Suprapubic skin (tissue), 4 donors: ENCODE measurements at regions not wholly inside any gene's neighbourhood (a gene's known extent, or its start where the extent isn't known, plus 50 kb on each side); places are given as distances from the start of the nearest gene placed in this dataset.
"Not testable (repeated sequence)": the region's sequence is repeated elsewhere in the genome, so short reads cannot be mapped to it uniquely, and the experiment has no call there.

Experiments used
- DNase-seq, 2 donors: peaks; one replicate each; pipeline ENCODE4 v3.0.0-alpha.2; 2019; ENCODE audit warnings: low spot score in 2 of 2
- H3K27ac ChIP-seq: fragments of 200-600 bp; sonication (generic); one replicate; pipeline ENCODE4 v1.5.1; 2019
- H3K27me3 ChIP-seq: fragments of 200-600 bp; sonication (generic); one replicate; pipeline ENCODE4 v1.5.1; 2019
- H3K36me3 ChIP-seq: fragments of 200-600 bp; sonication (generic); one replicate; pipeline ENCODE4 v1.5.1; 2019
- H3K4me1 ChIP-seq: fragments of 200-600 bp; sonication (generic); one replicate; pipeline ENCODE4 v1.5.1; 2019
- H3K4me3 ChIP-seq: fragments of 200-600 bp; sonication (generic); one replicate; pipeline ENCODE4 v1.5.1; 2019; ENCODE audit warnings: mild to moderate bottlenecking
- H3K9me3 ChIP-seq: fragments of 200-600 bp; sonication (generic); one replicate; pipeline ENCODE4 v1.5.1; 2019
- CTCF ChIP-seq, 2 donors: fragments of 200-600 bp in 1 of 2; fragments of 450-650 bp in 1 of 2; sonication (generic) in 1 of 2; IDR thresholded peaks; one replicate each; pipeline ENCODE4 v1.5.1; 2016 to 2019; ENCODE audit warnings: antibody characterized with exemption in 2 of 2, mild to moderate bottlenecking in 1 of 2, moderate library complexity in 1 of 2
- EP300 ChIP-seq: sonication (generic); formaldehyde crosslinking; IDR thresholded peaks from one replicate; pipeline ENCODE4 v1.6.1; 2017; ENCODE audit warnings: antibody characterized with exemption
- POLR2A ChIP-seq, 2 donors: fragments of 450-650 bp; IDR thresholded peaks; one replicate each; pipeline ENCODE4 v1.6.1; 2017; ENCODE audit warnings: antibody characterized with exemption in 2 of 2, mild to moderate bottlenecking in 2 of 2, moderate library complexity in 2 of 2
- POLR2AphosphoS5 ChIP-seq, 3 donors: sonication (generic); formaldehyde crosslinking; IDR thresholded peaks; one replicate each; pipeline ENCODE4 v1.6.1; 2017; ENCODE audit warnings: antibody characterized with exemption in 3 of 3
- WGBS: methylation state at CpG from one replicate; pipeline ENCODE4 v1.1.5; 2018; 5-methylcytosine and 5-hydroxymethylcytosine counted together

- H3K9me3 ChIP-seq = no peaks in the 10 kb centered on the region
- H3K36me3 ChIP-seq = no peaks in the 10 kb centered on the region
- peaks cover 5% of the 10 kb centered on the region for H3K4me1 ChIP-seq
- TF ChIP-seq POLR2A (IDR thresholded peaks at IDR 0.05) (no peak), POLR2AphosphoS5 (IDR thresholded peaks at IDR 0.05) (no peak), EP300 (no peak), CTCF (IDR thresholded peaks at IDR 0.05) (no peak)
- WGBS = 27% methylated on average over 2 of the region's 2 CpGs
- H3K4me3 ChIP-seq = no peak overlapping the region
- DNase-seq = no peak
- no peaks in the 10 kb centered on the region for H3K27me3 ChIP-seq
- H3K27ac ChIP-seq = no peak overlapping the region
Observed at GRCh38 chr5:62093411-62093810, 212.6 kb upstream of the KIF2A start.

GRCh38 chr5:62093976-62094375, 212.0 kb upstream of the KIF2A start:
- Histone ChIP-seq H3K27me3 (no peaks in the 10 kb centered on the region), H3K4me3 (no peak overlapping the region), H3K36me3 (no peaks in the 10 kb centered on the region), H3K9me3 (no peaks in the 10 kb centered on the region), H3K4me1 (peaks cover 5% of the 10 kb centered on the region), H3K27ac (no peak overlapping the region)
- no peak for TF ChIP-seq EP300
- DNase-seq = no peak
- 0% methylated on average over 3 of the region's 3 CpGs for WGBS

GRCh38 chr5:62097361-62097760, 208.6 kb upstream of the KIF2A start:
- 98% methylated on average over 5 of the region's 5 CpGs for WGBS
- Histone ChIP-seq H3K27me3 (no peaks in the 10 kb centered on the region), H3K27ac (no peak overlapping the region), H3K4me1 (peaks cover 5% of the 10 kb centered on the region), H3K36me3 (no peaks in the 10 kb centered on the region), H3K4me3 (no peak overlapping the region), H3K9me3 (no peaks in the 10 kb centered on the region)
- DNase-seq = no peak
- no peak for TF ChIP-seq POLR2A (IDR thresholded peaks at IDR 0.05)
- TF ChIP-seq POLR2AphosphoS5 (IDR thresholded peaks at IDR 0.05) = no peak
- no peak for TF ChIP-seq CTCF (IDR thresholded peaks at IDR 0.05)
- no peak for TF ChIP-seq EP300

- Histone ChIP-seq H3K36me3 (no peaks in the 10 kb centered on the region), H3K4me1 (no peaks in the 10 kb centered on the region), H3K27ac (no peak overlapping the region), H3K9me3 (no peaks in the 10 kb centered on the region), H3K27me3 (no peaks in the 10 kb centered on the region), H3K4me3 (no peak overlapping the region)
- TF ChIP-seq POLR2A (IDR thresholded peaks at IDR 0.05) (no peak), POLR2AphosphoS5 (IDR thresholded peaks at IDR 0.05) (no peak), CTCF (IDR thresholded peaks at IDR 0.05) (no peak), EP300 (no peak)
- 50% methylated on average over 4 of the region's 4 CpGs for WGBS
- DNase-seq = no peak
Observed at GRCh38 chr5:62100201-62100600, 205.8 kb upstream of the KIF2A start.

GRCh38 chr5:62103863-62104262, 202.1 kb upstream of the KIF2A start:
- WGBS = 87% methylated on average over 4 of the region's 4 CpGs
- DNase-seq, H3K27me3 ChIP-seq, H3K27ac ChIP-seq, H3K4me1 ChIP-seq, H3K9me3 ChIP-seq, H3K36me3 ChIP-seq, H3K4me3 ChIP-seq: not testable (repeated sequence)

GRCh38 chr5:62111428-62111827, 194.6 kb upstream of the KIF2A start:
- Histone ChIP-seq H3K4me1 (no peaks in the 10 kb centered on the region), H3K27ac (no peak overlapping the region), H3K9me3 (no peaks in the 10 kb centered on the region), H3K36me3 (no peaks in the 10 kb centered on the region), H3K4me3 (no peak overlapping the region), H3K27me3 (no peaks in the 10 kb centered on the region)
- no peak for TF ChIP-seq POLR2AphosphoS5 (IDR thresholded peaks at IDR 0.05)
- no peak for TF ChIP-seq CTCF (IDR thresholded peaks at IDR 0.05)
- TF ChIP-seq POLR2A (IDR thresholded peaks at IDR 0.05) = no peak
- TF ChIP-seq EP300 = no peak
- no peak for DNase-seq
